ENCODE measurements at regions not wholly inside any gene's neighbourhood (a gene's known extent, or its start where the extent isn't known, plus 50 kb on each side); places are given as distances from the start of the nearest gene placed in this dataset.

GRCh38 chr5:54860321-54860720, 125.1 kb downstream of the ESM1 start:
- no peaks in the 10 kb centered on the region for H3K4me1 ChIP-seq
- H3K27me3 ChIP-seq (ENCODE audit: control insufficient read depth, insufficient read depth, low read length), result no peaks in the 10 kb centered on the region
- H3K27ac ChIP-seq, result no peak overlapping the region
- H3K4me3 ChIP-seq (ENCODE audit: low read depth, low read length), result no peak overlapping the region
- no peaks in the 10 kb centered on the region for H3K9me3 ChIP-seq (ENCODE audit: control insufficient read depth, low read length)
- H3K4me2 ChIP-seq (ENCODE audit: low read length), result no peak overlapping the region
- no peak overlapping the region for H3K9ac ChIP-seq
- H3K36me3 ChIP-seq (ENCODE audit: control insufficient read depth, insufficient read depth, low read length), result no peaks in the 10 kb centered on the region
- no peak overlapping the region for H2AFZ ChIP-seq
- no peaks in the 10 kb centered on the region for H3K79me2 ChIP-seq
- no peak for TF ChIP-seq CTCF (IDR thresholded peaks at IDR 0.05)

GRCh38 chr5:54859316-54859715, 126.1 kb downstream of the ESM1 start:
- no peaks in the 10 kb centered on the region for H3K9me3 ChIP-seq (ENCODE audit: control insufficient read depth, low read length)
- H3K9ac ChIP-seq, result no peak overlapping the region
- H2AFZ ChIP-seq, result no peak overlapping the region
- no peaks in the 10 kb centered on the region for H3K36me3 ChIP-seq (ENCODE audit: control insufficient read depth, insufficient read depth, low read length)
- no peak overlapping the region for H3K4me2 ChIP-seq (ENCODE audit: low read length)
- no peak overlapping the region for H3K4me3 ChIP-seq (ENCODE audit: low read depth, low read length)
- H3K27me3 ChIP-seq (ENCODE audit: control insufficient read depth, insufficient read depth, low read length), result no peaks in the 10 kb centered on the region
- no peaks in the 10 kb centered on the region for H3K79me2 ChIP-seq
- TF ChIP-seq CTCF (IDR thresholded peaks at IDR 0.05), result no peak
- no peaks in the 10 kb centered on the region for H3K4me1 ChIP-seq
- no peak overlapping the region for H3K27ac ChIP-seq

- Histone ChIP-seq H2AFZ (no peak overlapping the region), H3K27me3 (ENCODE audit: control insufficient read depth, insufficient read depth, low read length) (no peaks in the 10 kb centered on the region), H3K4me3 (ENCODE audit: low read depth, low read length) (no peak overlapping the region), H3K79me2 (no peaks in the 10 kb centered on the region), H3K9me3 (ENCODE audit: control insufficient read depth, low read length) (no peaks in the 10 kb centered on the region), H3K36me3 (ENCODE audit: control insufficient read depth, insufficient read depth, low read length) (no peaks in the 10 kb centered on the region), H3K27ac (no peak overlapping the region), H3K4me2 (ENCODE audit: low read length) (no peak overlapping the region), H3K4me1 (no peaks in the 10 kb centered on the region), H3K9ac (no peak overlapping the region)
- no peak for TF ChIP-seq CTCF (IDR thresholded peaks at IDR 0.05)
Measured at GRCh38 chr5:54854883-54855581, 130.4 kb downstream of the ESM1 start.

GRCh38 chr5:54852007-54852406, 133.4 kb downstream of the ESM1 start:
- no peaks in the 10 kb centered on the region for H3K9me3 ChIP-seq (ENCODE audit: control insufficient read depth, low read length)
- no peaks in the 10 kb centered on the region for H3K4me1 ChIP-seq
- H3K27me3 ChIP-seq (ENCODE audit: control insufficient read depth, insufficient read depth, low read length), result no peaks in the 10 kb centered on the region
- no peaks in the 10 kb centered on the region for H3K36me3 ChIP-seq (ENCODE audit: control insufficient read depth, insufficient read depth, low read length)
- H3K27ac ChIP-seq, result no peak overlapping the region
- H3K4me3 ChIP-seq (ENCODE audit: low read depth, low read length), result no peak overlapping the region
- H3K9ac ChIP-seq, result no peak overlapping the region
- H3K79me2 ChIP-seq, result no peaks in the 10 kb centered on the region
- H3K4me2 ChIP-seq (ENCODE audit: low read length), result no peak overlapping the region
- TF ChIP-seq CTCF (IDR thresholded peaks at IDR 0.05), result no peak
- no peak overlapping the region for H2AFZ ChIP-seq

- no peaks in the 10 kb centered on the region for H3K4me1 ChIP-seq
- TF ChIP-seq CTCF (IDR thresholded peaks at IDR 0.05), result no peak
- H3K27ac ChIP-seq, result no peak overlapping the region
- no peak overlapping the region for H3K4me2 ChIP-seq (ENCODE audit: low read length)
- no peaks in the 10 kb centered on the region for H3K79me2 ChIP-seq
- H3K9me3 ChIP-seq (ENCODE audit: control insufficient read depth, low read length), result no peaks in the 10 kb centered on the region
- H3K27me3 ChIP-seq (ENCODE audit: control insufficient read depth, insufficient read depth, low read length), result no peaks in the 10 kb centered on the region
- H3K4me3 ChIP-seq (ENCODE audit: low read depth, low read length), result no peak overlapping the region
- no peak overlapping the region for H2AFZ ChIP-seq
- H3K36me3 ChIP-seq (ENCODE audit: control insufficient read depth, insufficient read depth, low read length), result no peaks in the 10 kb centered on the region
- no peak overlapping the region for H3K9ac ChIP-seq
Measured at GRCh38 chr5:54851449-54851848, 133.9 kb downstream of the ESM1 start.
